Transverse colon (tissue), 3 donors: ENCODE measurements at regions not wholly inside any gene's neighbourhood (a gene's known extent, or its start where the extent isn't known, plus 50 kb on each side); places are given as distances from the start of the nearest gene placed in this dataset.

Experiments used
- CTCF ChIP-seq, 5 experiments: fragments of 200-600 bp in 3 of 5; fragments of 450-650 bp in 2 of 5; sonication (generic) in 3 of 5; IDR thresholded peaks; 1 replicate in 2 of 5; 2 replicates in 3 of 5; pipeline ENCODE4 v1.5.1; 2016 to 2017; ENCODE audit warnings: antibody characterized with exemption in 5 of 5, inconsistent platforms in 3 of 5, mild to moderate bottlenecking in 2 of 5, moderate library complexity in 1 of 5
- POLR2A ChIP-seq: fragments of 450-650 bp; IDR thresholded peaks from one replicate; pipeline ENCODE4 v1.6.1; 2016; ENCODE audit warnings: antibody characterized with exemption, mild to moderate bottlenecking, moderate library complexity

- TF ChIP-seq CTCF (IDR thresholded peaks at IDR 0.05) (no peak), POLR2A (no peak)
These were observed 336.3 kb upstream of the NFE2L3 start for GRCh38 chr7:25815711-25816110.
